Endothelial cell of umbilical vein (primary cell): ENCODE measurements at regions not wholly inside any gene's neighbourhood (a gene's known extent, or its start where the extent isn't known, plus 50 kb on each side); places are given as distances from the start of the nearest gene placed in this dataset.

Experiments
- BruUV-seq: library from RNA; stranded (reverse); fragments of 400-500 nt; replicated peaks from 2 replicates; lab custom pipeline; 2021; lab: Mats Ljungman, UMichigan
- CTCF ChIA-PET: fragments of 300-600, 350-600 bp; sonication (Branson Sonifier 250); formaldehyde crosslinking; loops from one replicate; lab custom pipeline; 2021; ENCODE audit warnings: antibody characterized with exemption, inconsistent platforms; lab: Charles Lee
- POLR2A ChIA-PET: fragments of 300-600, 350-600 bp; sonication (Branson Sonifier 250); formaldehyde crosslinking; loops from one replicate; lab custom pipeline; 2021; ENCODE audit warnings: antibody characterized with exemption, inconsistent platforms; lab: Charles Lee
- DNase-seq: peaks from one replicate; pipeline ENCODE4 v3.0.0-alpha.2; 2011; ENCODE audit warnings: low read depth, low spot score
- FAIRE-seq: peaks from 2 replicates; lab custom pipeline; 2011; peaks lifted over from hg19 to GRCh38; lab: Jason Lieb, UNC
- H2AFZ ChIP-seq: 2 replicates; pipeline ENCODE4 v1.6.0; 2012; ENCODE audit warnings: low read depth, low read length, control low read depth, inconsistent platforms
- H3K27ac ChIP-seq: 2 replicates; pipeline ENCODE4 v1.5.1; 2011; ENCODE audit warnings: low read depth, mild to moderate bottlenecking, control low read depth, low read length, moderate library complexity; ENCODE audit not compliant: insufficient read depth
- H3K27me3 ChIP-seq, 2 experiments: 2 replicates each; pipeline versions ENCODE4 v1.6.0 to v1.6.1; 2011; ENCODE audit warnings: low read length in 2 of 2, mixed read lengths in 1 of 2; ENCODE audit not compliant: control insufficient read depth in 2 of 2, insufficient read depth in 2 of 2
- H3K36me3 ChIP-seq, 2 experiments: 2 replicates in 1 of 2; 3 replicates in 1 of 2; pipeline ENCODE4 v1.5.1; 2011; ENCODE audit warnings: low read length in 2 of 2, mild to moderate bottlenecking in 1 of 2, moderate library complexity in 1 of 2; ENCODE audit not compliant: control insufficient read depth in 2 of 2, insufficient read depth in 2 of 2; ENCODE audit errors: extremely low read depth in 1 of 2
- H3K4me1 ChIP-seq: 3 replicates; pipeline ENCODE4 v1.5.1; 2011; ENCODE audit warnings: mild to moderate bottlenecking, low read length; ENCODE audit not compliant: control insufficient read depth, insufficient read depth; ENCODE audit errors: extremely low read depth
- H3K4me2 ChIP-seq: 2 replicates; pipeline ENCODE4 v1.6.1; 2011; ENCODE audit warnings: low read length, control low read depth, mixed read lengths; ENCODE audit not compliant: insufficient read depth
- H3K4me3 ChIP-seq, 3 experiments: fragments of 200-600 bp in 1 of 3; sonication (generic), shearing (Covaris generic) in 1 of 3; replicated peaks in 1 of 3; 2 replicates each; pipeline ENCODE4 v1.5.1; 2011 to 2016; ENCODE audit warnings: control low read depth in 3 of 3, low read length in 3 of 3, mild to moderate bottlenecking in 2 of 3, inconsistent platforms in 1 of 3, low read depth in 1 of 3, moderate library complexity in 1 of 3; ENCODE audit not compliant: insufficient read depth in 1 of 3
- H3K79me2 ChIP-seq: 2 replicates; pipeline ENCODE4 v1.6.0; 2012; ENCODE audit warnings: low read length, inconsistent platforms; ENCODE audit not compliant: control insufficient read depth, insufficient read depth
- H3K9ac ChIP-seq: replicated peaks from 2 replicates; pipeline ENCODE3; 2011; ENCODE audit warnings: low read length, control low read depth; ENCODE audit not compliant: insufficient read depth; ENCODE audit errors: extremely low read depth
- H3K9me1 ChIP-seq: replicated peaks from 3 replicates; pipeline ENCODE4 v1.6.0; 2011; ENCODE audit warnings: mild to moderate bottlenecking, low read length; ENCODE audit not compliant: control insufficient read depth, insufficient read depth; ENCODE audit errors: extremely low read depth
- H3K9me3 ChIP-seq: replicated peaks from 2 replicates; pipeline ENCODE4 v1.5.1; 2012; ENCODE audit warnings: low read length, inconsistent platforms; ENCODE audit not compliant: control insufficient read depth, insufficient read depth
- H4K20me1 ChIP-seq: replicated peaks from 2 replicates; pipeline ENCODE3; 2011; ENCODE audit warnings: mild to moderate bottlenecking, low read length; ENCODE audit not compliant: control insufficient read depth, insufficient read depth; ENCODE audit errors: extremely low read depth
- CTCF ChIP-seq, 2 donors: IDR thresholded peaks; 1 replicate in 1 of 2; 2 replicates in 1 of 2; pipeline ENCODE4 v1.5.1; 2011; ENCODE audit warnings: low read length in 2 of 2, mild to moderate bottlenecking in 2 of 2, moderate library complexity in 2 of 2, control low read depth in 1 of 2, inconsistent platforms in 1 of 2, low read depth in 1 of 2; ENCODE audit not compliant: insufficient read depth in 1 of 2; ENCODE audit errors: extremely low read depth in 1 of 2
- EZH2 ChIP-seq: IDR thresholded peaks from 2 replicates; pipeline ENCODE4 v1.6.1; 2012; ENCODE audit warnings: borderline replicate concordance, low read depth, mild to moderate bottlenecking, moderate library complexity, low read length, inconsistent platforms; ENCODE audit not compliant: severe bottlenecking
- FOS ChIP-seq: IDR thresholded peaks from 2 replicates; pipeline ENCODE4 v1.6.1; 2011; ENCODE audit warnings: mild to moderate bottlenecking, low read length, moderate library complexity, borderline replicate concordance; ENCODE audit not compliant: insufficient read depth
- GATA2 ChIP-seq: IDR thresholded peaks from 2 replicates; pipeline ENCODE4 v1.7.0; 2011; ENCODE audit warnings: low read depth, mild to moderate bottlenecking, moderate library complexity, mixed read lengths, low read length; ENCODE audit not compliant: insufficient read length, insufficient read depth
- JUN ChIP-seq: IDR thresholded peaks from 2 replicates; pipeline ENCODE4 v1.6.1; 2011; ENCODE audit warnings: borderline replicate concordance, low read depth; ENCODE audit not compliant: insufficient read length, insufficient read depth
- MYC ChIP-seq: IDR thresholded peaks from one replicate; pipeline ENCODE4 v1.6.1; 2011; ENCODE audit warnings: mild to moderate bottlenecking, low read depth, low read length
- POLR2A ChIP-seq: IDR thresholded peaks from 2 replicates; pipeline ENCODE4 v1.6.1; 2012; ENCODE audit warnings: low read depth, mild to moderate bottlenecking, control low read depth, low read length
- POLR2AphosphoS5 ChIP-seq: IDR thresholded peaks from 2 replicates; pipeline ENCODE4 v1.6.1; 2012; ENCODE audit warnings: low read depth, mild to moderate bottlenecking, control low read depth, low read length, moderate library complexity; ENCODE audit not compliant: insufficient read depth
- dilution Hi-C: fragments of 300-500 bp; cut with MboI; formaldehyde crosslinking; loops from one replicate; pipeline ENCODE4 v1.15.0; 2019; ENCODE audit warnings: low sequenced_read_pairs; ENCODE audit not compliant: extremely low pct_ligation_motif_present
- intact Hi-C: fragments of 100-400 bp; cut with micrococcal nuclease; formaldehyde crosslinking; loops from one replicate; pipeline ENCODE4 v1.10.0; 2022
- TF ChIP-seq, protein P1 (sequence below): IDR thresholded peaks from 2 replicates; pipeline ENCODE4 v1.6.1; 2011; ENCODE audit not compliant: insufficient read depth, insufficient read length

GRCh38 chr2:77999376-77999775 lies 477.2 kb upstream of the LRRTM4 start:
- DNase-seq: no peak
- TF ChIP-seq POLR2A (no peak), CTCF (IDR thresholded peaks at IDR 0.05; ENCODE audit: extremely low read depth in 1 of 2, insufficient read depth in 1 of 2, low read depth in 1 of 2, low read length in 2 of 2) (no peak), EZH2 (no peak), GATA2 (no peak), JUN (no peak), FOS (no peak), MYC (no peak), POLR2AphosphoS5 (no peak)
- TF ChIP-seq, protein P1, sequence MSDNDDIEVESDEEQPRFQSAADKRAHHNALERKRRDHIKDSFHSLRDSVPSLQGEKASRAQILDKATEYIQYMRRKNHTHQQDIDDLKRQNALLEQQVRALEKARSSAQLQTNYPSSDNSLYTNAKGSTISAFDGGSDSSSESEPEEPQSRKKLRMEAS: no peak

More at GRCh38 chr2:77999376-77999775, 477.2 kb upstream of the LRRTM4 start:
- no peaks in the 10 kb centered on the region for H3K27me3 ChIP-seq
- intact Hi-C loops: no loop called here
- H3K9me3 ChIP-seq: peaks cover 2% of the 10 kb centered on the region
- H3K36me3 ChIP-seq: no peaks in the 10 kb centered on the region
- H3K9me1 ChIP-seq: no peaks in the 10 kb centered on the region
- no peak overlapping the region for H3K9ac ChIP-seq
- H4K20me1 ChIP-seq: no peaks in the 10 kb centered on the region
- CTCF ChIA-PET: no interaction called here
- BruUV-seq: no TSS peak
- POLR2A ChIA-PET: no interaction called here
- H3K4me1 ChIP-seq: no peaks in the 10 kb centered on the region
- no peak for FAIRE-seq
- H3K79me2 ChIP-seq: no peaks in the 10 kb centered on the region
- no peak overlapping the region for H3K4me3 ChIP-seq
- dilution Hi-C loops: no loop called here
- no peak overlapping the region for H2AFZ ChIP-seq
- no peak overlapping the region for H3K4me2 ChIP-seq
- H3K27ac ChIP-seq: no peak overlapping the region
